ENCODE measurements at regions not wholly inside any gene's neighbourhood (a gene's known extent, or its start where the extent isn't known, plus 50 kb on each side); places are given as distances from the start of the nearest gene placed in this dataset.

DNA sequence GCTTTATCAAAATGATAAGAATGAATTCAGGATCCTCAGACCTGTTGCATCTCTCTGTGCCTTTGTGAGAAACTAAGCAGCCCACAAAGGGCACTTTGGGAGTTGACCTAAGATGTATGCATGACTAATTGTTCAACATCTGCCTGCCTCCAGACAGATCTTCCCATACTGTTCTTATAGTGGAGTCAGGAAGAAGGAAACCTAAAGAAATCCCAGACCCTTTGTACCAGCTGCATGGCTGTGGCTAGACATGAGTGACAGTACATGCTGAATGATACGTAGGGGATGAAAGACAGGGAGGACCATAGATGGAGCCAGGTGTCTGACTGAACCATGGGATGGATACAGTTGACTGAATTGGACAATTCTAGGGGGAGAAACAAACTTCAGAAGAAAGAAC, 148.7 kb upstream of the PCGF5 start:
- no peak overlapping the region for H3K9ac ChIP-seq (ENCODE audit: low read length)
- TF ChIP-seq EZH2 (IDR thresholded peaks at IDR 0.05; ENCODE audit: borderline replicate concordance, insufficient read depth, low read depth, low read length, poor library complexity, severe bottlenecking): no peak
- TF ChIP-seq, protein P1, sequence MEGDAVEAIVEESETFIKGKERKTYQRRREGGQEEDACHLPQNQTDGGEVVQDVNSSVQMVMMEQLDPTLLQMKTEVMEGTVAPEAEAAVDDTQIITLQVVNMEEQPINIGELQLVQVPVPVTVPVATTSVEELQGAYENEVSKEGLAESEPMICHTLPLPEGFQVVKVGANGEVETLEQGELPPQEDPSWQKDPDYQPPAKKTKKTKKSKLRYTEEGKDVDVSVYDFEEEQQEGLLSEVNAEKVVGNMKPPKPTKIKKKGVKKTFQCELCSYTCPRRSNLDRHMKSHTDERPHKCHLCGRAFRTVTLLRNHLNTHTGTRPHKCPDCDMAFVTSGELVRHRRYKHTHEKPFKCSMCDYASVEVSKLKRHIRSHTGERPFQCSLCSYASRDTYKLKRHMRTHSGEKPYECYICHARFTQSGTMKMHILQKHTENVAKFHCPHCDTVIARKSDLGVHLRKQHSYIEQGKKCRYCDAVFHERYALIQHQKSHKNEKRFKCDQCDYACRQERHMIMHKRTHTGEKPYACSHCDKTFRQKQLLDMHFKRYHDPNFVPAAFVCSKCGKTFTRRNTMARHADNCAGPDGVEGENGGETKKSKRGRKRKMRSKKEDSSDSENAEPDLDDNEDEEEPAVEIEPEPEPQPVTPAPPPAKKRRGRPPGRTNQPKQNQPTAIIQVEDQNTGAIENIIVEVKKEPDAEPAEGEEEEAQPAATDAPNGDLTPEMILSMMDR (IDR thresholded peaks at IDR 0.05): no peak
- POLR2A ChIA-PET: no interaction called here
- no peak overlapping the region for H3K27ac ChIP-seq (ENCODE audit: low read length in 2 of 2)
- Mint-ChIP-seq H3K27ac (no peak overlapping the region), H3K4me3 (no peak overlapping the region), H3K9me3 (ENCODE audit: insufficient read depth) (no peaks in the 10 kb centered on the region), H3K4me1 (no peaks in the 10 kb centered on the region), H3K27me3 (peaks cover 10% of the 10 kb centered on the region)
- no peaks in the 10 kb centered on the region for H3K27me3 ChIP-seq (replicated peaks in 1 of 4; ENCODE audit: control extremely low read depth in 1 of 4, control insufficient read depth in 3 of 4, insufficient read depth in 4 of 4, low read length in 3 of 4)
- whole genome bisulfite sequencing (ENCODE audit: insufficient coverage): 78% methylated on average over 1 of the region's 1 CpG
- no peak overlapping the region for H3K4me3 ChIP-seq (ENCODE audit: control extremely low read depth in 1 of 5, extremely low read depth in 1 of 5, insufficient read depth in 1 of 5, low read depth in 2 of 5, low read length in 4 of 5)
- no peak for ATAC-seq (ENCODE audit: low read depth)
- H2AFZ ChIP-seq (ENCODE audit: insufficient read depth, low read depth, low read length, poor library complexity, severe bottlenecking): no peak overlapping the region
- no peak overlapping the region for H3K4me2 ChIP-seq (replicated peaks; ENCODE audit: low read depth, low read length, poor library complexity, severe bottlenecking)
- H3K79me2 ChIP-seq (ENCODE audit: control insufficient read depth, insufficient read depth, low read length): no peaks in the 10 kb centered on the region
- H3K36me3 ChIP-seq (replicated peaks in 1 of 2; ENCODE audit: control extremely low read depth in 1 of 2, control insufficient read depth in 1 of 2, extremely low read depth in 1 of 2, insufficient read depth in 2 of 2, low read length in 1 of 2): no peaks in the 10 kb centered on the region
- intact Hi-C loops (cut with micrococcal nuclease): no loop called here
- no peaks in the 10 kb centered on the region for H4K20me1 ChIP-seq (ENCODE audit: control insufficient read depth, insufficient read depth, low read length, poor library complexity, severe bottlenecking)
- H3K4me1 ChIP-seq (ENCODE audit: control insufficient read depth in 2 of 2, insufficient read depth in 2 of 2, low read length in 2 of 2): no peaks in the 10 kb centered on the region
- DNase-seq: no peak
- H3K9me3 ChIP-seq (ENCODE audit: control extremely low read depth in 1 of 3, control insufficient read depth in 2 of 3, insufficient read depth in 1 of 3, low read length in 2 of 3): peaks cover 0 to 4% (median 0%) of the 10 kb centered on the region in 3 donors
- CTCF ChIA-PET: no interaction called here

DNA sequence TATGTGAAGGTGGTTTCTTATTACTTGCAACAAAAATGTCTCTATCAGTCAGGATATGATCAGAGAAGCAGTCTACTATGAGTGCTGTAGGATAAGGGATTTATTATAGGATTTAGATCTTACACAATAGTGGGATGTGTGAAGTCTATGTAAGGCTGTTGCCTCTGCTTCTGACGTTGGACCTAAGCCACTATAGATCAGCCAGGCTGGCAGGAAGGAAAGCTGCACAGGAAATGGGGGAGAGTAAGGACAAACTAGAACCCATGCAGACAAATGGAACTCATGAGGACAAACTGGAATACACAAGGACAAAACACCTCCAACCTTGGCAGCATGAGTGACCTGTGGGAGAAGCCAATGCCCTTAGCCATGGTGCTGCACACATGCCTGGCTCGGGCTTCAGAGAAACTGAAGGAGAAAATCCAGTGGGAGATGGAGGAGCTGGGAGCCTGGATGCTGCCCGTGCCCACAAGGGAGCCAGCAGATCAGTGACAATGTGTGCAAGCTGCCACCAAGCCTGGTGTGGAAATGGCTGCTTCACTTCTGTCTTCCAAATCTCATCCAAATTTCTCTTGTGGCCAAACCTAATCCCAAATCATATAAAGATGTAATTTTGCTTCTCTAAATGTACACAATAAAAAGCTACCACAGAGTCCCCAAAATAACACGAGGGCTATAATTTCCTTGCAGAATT, 147.0 kb upstream of the PCGF5 start:
- Mint-ChIP-seq H3K4me3 (no peak overlapping the region), H3K27me3 (peaks cover 13% of the 10 kb centered on the region), H3K4me1 (no peaks in the 10 kb centered on the region), H3K9me3 (ENCODE audit: insufficient read depth) (no peaks in the 10 kb centered on the region), H3K27ac (no peak overlapping the region)
- Histone ChIP-seq H3K4me3 (ENCODE audit: control extremely low read depth in 1 of 5, extremely low read depth in 1 of 5, insufficient read depth in 1 of 5, low read depth in 2 of 5, low read length in 4 of 5) (no peak overlapping the region), H4K20me1 (ENCODE audit: control insufficient read depth, insufficient read depth, low read length, poor library complexity, severe bottlenecking) (no peaks in the 10 kb centered on the region), H2AFZ (ENCODE audit: insufficient read depth, low read depth, low read length, poor library complexity, severe bottlenecking) (no peak overlapping the region), H3K4me1 (ENCODE audit: control insufficient read depth in 2 of 2, insufficient read depth in 2 of 2, low read length in 2 of 2) (no peaks in the 10 kb centered on the region), H3K4me2 (replicated peaks; ENCODE audit: low read depth, low read length, poor library complexity, severe bottlenecking) (no peak overlapping the region), H3K27me3 (replicated peaks in 1 of 4; ENCODE audit: control extremely low read depth in 1 of 4, control insufficient read depth in 3 of 4, insufficient read depth in 4 of 4, low read length in 3 of 4) (peaks cover 0 to 4% (median 0%) of the 10 kb centered on the region in 4 experiments), H3K9me3 (ENCODE audit: control extremely low read depth in 1 of 3, control insufficient read depth in 2 of 3, insufficient read depth in 1 of 3, low read length in 2 of 3) (peaks cover 0 to 4% (median 0%) of the 10 kb centered on the region in 3 donors), H3K79me2 (ENCODE audit: control insufficient read depth, insufficient read depth, low read length) (no peaks in the 10 kb centered on the region), H3K36me3 (replicated peaks in 1 of 2; ENCODE audit: control extremely low read depth in 1 of 2, control insufficient read depth in 1 of 2, extremely low read depth in 1 of 2, insufficient read depth in 2 of 2, low read length in 1 of 2) (no peaks in the 10 kb centered on the region), H3K9ac (ENCODE audit: low read length) (no peak overlapping the region), H3K27ac (ENCODE audit: low read length in 2 of 2) (no peak overlapping the region)
- CTCF ChIA-PET: no interaction called here
- ATAC-seq (ENCODE audit: low read depth) (no peak), DNase-seq (no peak)
- WGBS (ENCODE audit: insufficient coverage): no CpG with 5 or more reads among the region's 4 CpGs
- TF ChIP-seq, protein P1 (IDR thresholded peaks at IDR 0.05): no peak
- no peak for TF ChIP-seq EZH2 (IDR thresholded peaks at IDR 0.05; ENCODE audit: borderline replicate concordance, insufficient read depth, low read depth, low read length, poor library complexity, severe bottlenecking)
- POLR2A ChIA-PET: no interaction called here
- intact Hi-C loops (cut with micrococcal nuclease): no loop called here

Measured in B cell (primary cell).